ENCODE measurements at regions not wholly inside any gene's neighbourhood (a gene's known extent, or its start where the extent isn't known, plus 50 kb on each side); places are given as distances from the start of the nearest gene placed in this dataset.

DNA sequence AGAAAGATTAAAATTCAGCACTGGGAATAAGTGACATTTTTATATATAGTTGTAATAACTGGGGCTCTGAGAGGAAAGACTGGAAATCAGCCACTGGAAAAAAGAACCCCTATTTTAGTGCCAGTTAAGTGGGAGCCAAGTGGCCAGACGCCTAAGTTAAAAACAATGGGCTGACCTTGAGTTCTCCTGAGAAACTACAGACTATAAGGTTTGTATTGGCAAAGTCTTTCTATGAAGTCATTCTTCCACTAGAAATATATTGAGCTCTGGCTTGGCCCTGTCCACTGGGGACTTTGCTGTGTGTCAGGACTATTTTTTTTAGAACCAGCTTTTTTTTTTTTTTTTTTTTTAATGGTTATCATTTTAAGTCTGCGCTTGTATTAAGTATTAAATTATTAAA lies 210.6 kb upstream of the FZD8 start:
- ATAC-seq (ENCODE audit: low FRiP score in 2 of 2): no peak
- H3K4me1 ChIP-seq: no peaks in the 10 kb centered on the region
- no peak for TF ChIP-seq EP300 (IDR thresholded peaks at IDR 0.05)
- TF ChIP-seq CTCF (IDR thresholded peaks at IDR 0.05): no peak
- no peak for TF ChIP-seq POLR2A (IDR thresholded peaks at IDR 0.05)
- TF ChIP-seq POLR2AphosphoS5 (IDR thresholded peaks at IDR 0.05): no peak
- H3K36me3 ChIP-seq: no peaks in the 10 kb centered on the region
- WGBS, 2 donors: 67 to 78% methylated on average over 2 of the region's 2 CpGs
- DNase-seq: no peak
- no peak overlapping the region for H3K27ac ChIP-seq
- no peaks in the 10 kb centered on the region for H3K9me3 ChIP-seq
- no peaks in the 10 kb centered on the region for H3K27me3 ChIP-seq
- no peak overlapping the region for H3K4me3 ChIP-seq

- Histone ChIP-seq H3K4me1 (no peaks in the 10 kb centered on the region), H3K36me3 (no peaks in the 10 kb centered on the region), H3K27ac (no peak overlapping the region), H3K27me3 (no peaks in the 10 kb centered on the region), H3K9me3 (no peaks in the 10 kb centered on the region), H3K4me3 (no peak overlapping the region)
- no peak for TF ChIP-seq POLR2A (IDR thresholded peaks at IDR 0.05)
- TF ChIP-seq EP300 (IDR thresholded peaks at IDR 0.05): no peak
- 74 to 76% methylated on average over 5 of the region's 5 CpGs for WGBS, 2 donors
- ATAC-seq (ENCODE audit: low FRiP score in 2 of 2) (no peak), DNase-seq (no peak)
Measured at GRCh38 chr10:35848412-35848811, 206.3 kb upstream of the FZD8 start.

DNA sequence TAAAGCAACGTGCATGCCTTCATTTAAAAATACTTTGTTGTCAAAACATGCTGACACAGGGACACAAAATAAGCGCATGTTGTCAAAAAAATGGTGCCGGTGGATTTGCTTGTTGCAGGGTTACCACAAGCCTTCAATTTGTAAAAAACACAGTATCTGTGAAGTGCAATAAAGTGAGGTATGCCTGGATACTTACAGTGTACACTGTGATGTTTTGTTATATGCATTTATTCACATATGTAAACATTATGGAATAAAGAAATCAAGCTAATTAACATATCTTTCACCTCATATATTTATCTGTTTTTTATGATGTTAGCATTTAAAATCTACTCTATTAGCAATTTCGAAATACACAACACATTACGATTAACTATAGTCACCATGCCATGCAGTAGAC lies 202.6 kb upstream of the FZD8 start:
- ATAC-seq (ENCODE audit: low FRiP score in 2 of 2) (no peak), DNase-seq (no peak)
- 82 to 87% methylated on average over 5 of the region's 5 CpGs for WGBS, 2 donors
- no peak for TF ChIP-seq POLR2A (IDR thresholded peaks at IDR 0.05)
- TF ChIP-seq EP300 (IDR thresholded peaks at IDR 0.05): no peak
- TF ChIP-seq POLR2AphosphoS5 (IDR thresholded peaks at IDR 0.05): no peak
- TF ChIP-seq CTCF (IDR thresholded peaks at IDR 0.05): no peak
- H3K27ac ChIP-seq: no peak overlapping the region
- H3K27me3 ChIP-seq: no peaks in the 10 kb centered on the region
- H3K9me3 ChIP-seq: peaks cover 0 to 4% (median 3%) of the 10 kb centered on the region in 4 donors
- H3K4me1 ChIP-seq: no peaks in the 10 kb centered on the region
- no peak overlapping the region for H3K4me3 ChIP-seq
- no peaks in the 10 kb centered on the region for H3K36me3 ChIP-seq

DNA sequence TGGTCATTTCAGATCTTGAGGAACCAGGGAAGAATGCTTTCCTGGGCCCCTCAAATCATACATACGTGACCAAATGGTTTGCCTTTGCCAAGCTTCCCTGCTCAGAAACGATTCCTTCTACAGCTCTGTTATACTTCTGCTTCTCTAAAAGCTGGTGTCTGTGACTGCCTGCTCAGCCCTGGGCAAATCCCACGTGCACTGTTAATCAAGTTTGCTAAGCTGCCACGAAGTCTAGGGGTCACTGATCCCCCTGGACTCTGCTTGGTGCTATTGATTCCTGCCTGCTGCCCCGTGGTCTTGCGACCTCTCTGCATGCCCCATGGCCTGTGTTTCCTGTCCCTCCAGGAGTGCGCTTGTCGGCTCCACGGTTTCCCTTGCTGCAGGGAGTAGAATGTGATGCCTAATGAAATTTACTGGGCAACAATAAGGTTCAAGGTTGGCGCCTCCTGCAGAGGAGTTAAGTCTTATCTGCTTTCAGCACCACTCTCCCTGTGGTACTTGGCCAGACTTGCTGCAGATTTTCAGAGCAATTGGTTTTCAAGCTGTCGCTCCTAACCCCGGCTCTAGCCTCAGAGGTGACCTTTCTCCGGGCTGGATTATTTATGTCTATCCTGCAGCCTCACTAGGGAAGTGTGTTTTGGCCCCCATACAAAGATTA lies 201.6 kb upstream of the FZD8 start:
- DNase-seq: no peak
- H3K4me1 ChIP-seq: no peaks in the 10 kb centered on the region

GRCh38 chr10:35838054-35838453 lies 196.0 kb upstream of the FZD8 start:
- ATAC-seq (ENCODE audit: low FRiP score in 2 of 2): no peak
- Histone ChIP-seq H3K36me3 (no peaks in the 10 kb centered on the region), H3K27ac (no peak overlapping the region), H3K27me3 (no peaks in the 10 kb centered on the region), H3K9me3 (peaks cover 0 to 4% (median 3%) of the 10 kb centered on the region in 4 donors), H3K4me3 (no peak overlapping the region), H3K4me1 (no peaks in the 10 kb centered on the region)
- WGBS, 2 donors: 85 to 86% methylated on average over 2 of the region's 2 CpGs
- no peak for DNase-seq
- TF ChIP-seq POLR2AphosphoS5 (IDR thresholded peaks at IDR 0.05) (no peak), CTCF (IDR thresholded peaks at IDR 0.05) (no peak), EP300 (IDR thresholded peaks at IDR 0.05) (no peak), POLR2A (IDR thresholded peaks at IDR 0.05) (no peak)

More for the DNA sequence above, 201.6 kb upstream of the FZD8 start:
- H3K27me3 ChIP-seq: no peaks in the 10 kb centered on the region
- no peak overlapping the region for H3K4me3 ChIP-seq
- TF ChIP-seq POLR2A (IDR thresholded peaks at IDR 0.05): no peak
- TF ChIP-seq POLR2AphosphoS5 (IDR thresholded peaks at IDR 0.05): no peak
- TF ChIP-seq CTCF (IDR thresholded peaks at IDR 0.05): no peak
- no peak for TF ChIP-seq EP300 (IDR thresholded peaks at IDR 0.05)
- H3K36me3 ChIP-seq: no peaks in the 10 kb centered on the region
- peaks cover 0 to 4% (median 3%) of the 10 kb centered on the region in 4 donors for H3K9me3 ChIP-seq
- no peak for ATAC-seq (ENCODE audit: low FRiP score in 2 of 2)
- H3K27ac ChIP-seq: no peak overlapping the region
- WGBS, 2 donors: 39 to 54% methylated on average over 10 to 13 of the region's 13 CpGs

Data from upper lobe of left lung (tissue), 6 donors.